ENCODE measurements at regions not wholly inside any gene's neighbourhood (a gene's known extent, or its start where the extent isn't known, plus 50 kb on each side); places are given as distances from the start of the nearest gene placed in this dataset.

GRCh38 chr5:97405941-97406340 is 222.9 kb upstream of the RIOK2 start:
- Histone ChIP-seq H3K36me3 (ENCODE audit: insufficient read depth in 1 of 2, low read depth in 1 of 2) (no peaks in the 10 kb centered on the region), H3K4me3 (no peak overlapping the region), H3K4me1 (no peaks in the 10 kb centered on the region), H3K9me3 (no peaks in the 10 kb centered on the region), H3K27ac (no peak overlapping the region), H3K27me3 (ENCODE audit: insufficient read depth in 3 of 3, low read length in 2 of 3) (no peaks in the 10 kb centered on the region)
- TF ChIP-seq CTCF (IDR thresholded peaks at IDR 0.05) = no peak
- intact Hi-C loops (cut with DNase I) = no loop called here
- 88 to 91% (median 88%) methylated on average over 9 of the region's 9 CpGs for WGBS, 3 donors
- ATAC-seq (no peak), DNase-seq (no peak)

- DNase-seq (no peak), ATAC-seq (no peak)
- Histone ChIP-seq H3K36me3 (ENCODE audit: insufficient read depth in 1 of 2, low read depth in 1 of 2) (no peaks in the 10 kb centered on the region), H3K27ac (no peak overlapping the region), H3K4me3 (no peak overlapping the region), H3K9me3 (no peaks in the 10 kb centered on the region), H3K4me1 (no peaks in the 10 kb centered on the region), H3K27me3 (ENCODE audit: insufficient read depth in 3 of 3, low read length in 2 of 3) (no peaks in the 10 kb centered on the region)
- 95 to 96% (median 96%) methylated on average over 29 to 42 of the region's 42 CpGs for WGBS, 3 donors
- TF ChIP-seq CTCF (IDR thresholded peaks at IDR 0.05) = no peak
- intact Hi-C loops (cut with DNase I) = no loop called here
Measured at GRCh38 chr5:97406946-97407676, 224.1 kb upstream of the RIOK2 start.

GRCh38 chr5:97408331-97408730 is 225.3 kb upstream of the RIOK2 start:
- Histone ChIP-seq H3K9me3 (no peaks in the 10 kb centered on the region), H3K27ac (no peak overlapping the region), H3K36me3 (ENCODE audit: insufficient read depth in 1 of 2, low read depth in 1 of 2) (no peaks in the 10 kb centered on the region), H3K27me3 (ENCODE audit: insufficient read depth in 3 of 3, low read length in 2 of 3) (no peaks in the 10 kb centered on the region), H3K4me1 (no peaks in the 10 kb centered on the region), H3K4me3 (no peak overlapping the region)
- intact Hi-C loops (cut with DNase I) = no loop called here
- no peak for DNase-seq
- no peak for ATAC-seq
- no peak for TF ChIP-seq CTCF (IDR thresholded peaks at IDR 0.05)
- 76 to 85% (median 82%) methylated on average over 9 of the region's 9 CpGs for WGBS, 3 donors

- intact Hi-C loops (cut with DNase I) = no loop called here
- Histone ChIP-seq H3K9me3 (no peaks in the 10 kb centered on the region), H3K27ac (no peak overlapping the region), H3K4me1 (no peaks in the 10 kb centered on the region), H3K27me3 (ENCODE audit: insufficient read depth in 3 of 3, low read length in 2 of 3) (no peaks in the 10 kb centered on the region), H3K36me3 (ENCODE audit: insufficient read depth in 1 of 2, low read depth in 1 of 2) (no peaks in the 10 kb centered on the region), H3K4me3 (no peak overlapping the region)
- ATAC-seq (no peak), DNase-seq (no peak)
- WGBS, 3 donors = 57 to 66% (median 59%) methylated on average over 2 of the region's 2 CpGs
- TF ChIP-seq CTCF (IDR thresholded peaks at IDR 0.05) = no peak
Measured at GRCh38 chr5:97412959-97413358, 229.9 kb upstream of the RIOK2 start.

- no peak for TF ChIP-seq CTCF (IDR thresholded peaks at IDR 0.05)
- no peak for ATAC-seq
- Histone ChIP-seq H3K27ac (no peak overlapping the region), H3K4me3 (no peak overlapping the region), H3K27me3 (ENCODE audit: insufficient read depth in 3 of 3, low read length in 2 of 3) (no peaks in the 10 kb centered on the region), H3K9me3 (no peaks in the 10 kb centered on the region), H3K36me3 (ENCODE audit: insufficient read depth in 1 of 2, low read depth in 1 of 2) (no peaks in the 10 kb centered on the region), H3K4me1 (no peaks in the 10 kb centered on the region)
- intact Hi-C loops (cut with DNase I) = no loop called here
- no peak for DNase-seq
Measured at GRCh38 chr5:97417986-97418385, 234.9 kb upstream of the RIOK2 start.
